OCI-LY3 (cell line): ENCODE measurements at regions not wholly inside any gene's neighbourhood (a gene's known extent, or its start where the extent isn't known, plus 50 kb on each side); places are given as distances from the start of the nearest gene placed in this dataset.

Experiments used
- H2AFZ ChIP-seq: fragments of 200-600, 300-600 bp; shearing (Covaris generic); 2 replicates; pipeline ENCODE4 v1.6.0; 2014; ENCODE audit warnings: antibody characterized with exemption, low read depth, low read length
- H3K27ac ChIP-seq: fragments of 200-600, 300-600 bp; sonication (generic); 2 replicates; pipeline ENCODE4 v1.5.1; 2014; ENCODE audit warnings: mild to moderate bottlenecking, low read length, moderate library complexity, mixed read lengths
- H3K27me3 ChIP-seq: fragments of 200-600, 300-600 bp; sonication (generic); 2 replicates; pipeline ENCODE4 v1.6.1; 2014; ENCODE audit warnings: low read depth, low read length, mixed read lengths
- H3K36me3 ChIP-seq: fragments of 200-600, 300-600 bp; sonication (generic); replicated peaks from 2 replicates; pipeline ENCODE3; 2014; ENCODE audit warnings: low read depth, low read length, mixed read lengths
- H3K4me1 ChIP-seq: fragments of 300-600, 200-600 bp; sonication (generic); 2 replicates; pipeline ENCODE4 v1.6.1; 2014; ENCODE audit warnings: low read length, mixed read lengths
- H3K4me2 ChIP-seq: fragments of 200-600, 300-600 bp; sonication (generic); 2 replicates; pipeline ENCODE4 v1.6.1; 2014; ENCODE audit warnings: low read length, mixed read lengths
- H3K4me3 ChIP-seq: fragments of 300-600, 200-600 bp; sonication (generic); 2 replicates; pipeline ENCODE4 v1.5.1; 2014; ENCODE audit warnings: antibody characterized with exemption, mild to moderate bottlenecking, low read length, moderate library complexity
- H3K79me2 ChIP-seq: fragments of 300-600, 200-600 bp; shearing (Covaris generic); 2 replicates; pipeline ENCODE4 v1.6.1; 2014; ENCODE audit warnings: mild to moderate bottlenecking, low read length, mixed read lengths
- H3K9ac ChIP-seq: fragments of 300-600, 200-600 bp; shearing (Covaris generic); 2 replicates; pipeline ENCODE4 v1.6.0; 2014; ENCODE audit warnings: mild to moderate bottlenecking, low read length, moderate library complexity
- H3K9me3 ChIP-seq: fragments of 200-600, 300-600 bp; shearing (Covaris generic); 2 replicates; pipeline ENCODE4 v1.6.1; 2014; ENCODE audit warnings: low read length, mixed read lengths; ENCODE audit not compliant: insufficient read depth
- H4K20me1 ChIP-seq: fragments of 200-600, 300-600 bp; sonication (generic); 2 replicates; pipeline ENCODE4 v1.6.1; 2016; ENCODE audit warnings: low read length, mixed read lengths; ENCODE audit not compliant: insufficient read depth
- EZH2phosphoT487 ChIP-seq: fragments of 200-600 bp; shearing (Covaris generic); IDR thresholded peaks from 2 replicates; pipeline ENCODE4 v1.6.1; 2018; ENCODE audit warnings: antibody characterized with exemption, mixed run types, low read depth
- TF ChIP-seq, protein P1 (sequence below): fragments of 200-600, 300-600 bp; sonication (generic); IDR thresholded peaks from 2 replicates; pipeline ENCODE4 v1.5.1; 2014; ENCODE audit warnings: antibody characterized with exemption, low read length, low read depth

DNA sequence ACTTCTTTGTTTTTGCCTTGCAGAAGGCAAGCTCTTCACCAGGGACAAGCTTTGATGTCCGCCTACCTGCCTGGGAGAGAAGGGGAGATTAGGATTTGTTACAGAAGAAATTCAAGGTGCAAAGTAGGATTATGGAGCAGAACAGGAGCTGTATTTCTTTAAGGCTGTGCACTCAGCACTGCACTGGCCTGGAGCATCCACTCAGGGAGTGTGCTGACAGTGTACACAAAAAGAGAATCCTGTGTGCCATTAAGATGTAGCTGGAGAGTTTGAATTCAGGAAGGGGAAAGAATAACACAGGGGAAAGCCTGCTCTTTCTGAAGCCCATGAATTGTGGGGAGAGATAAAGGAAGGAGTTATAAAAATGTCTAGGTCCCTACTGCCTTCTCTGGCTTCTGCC is 137.7 kb upstream of the ETS2 start:
- no peak overlapping the region for H3K4me2 ChIP-seq
- no peaks in the 10 kb centered on the region for H3K4me1 ChIP-seq
- H3K36me3 ChIP-seq: no peaks in the 10 kb centered on the region
- no peak overlapping the region for H2AFZ ChIP-seq
- TF ChIP-seq, protein P1, sequence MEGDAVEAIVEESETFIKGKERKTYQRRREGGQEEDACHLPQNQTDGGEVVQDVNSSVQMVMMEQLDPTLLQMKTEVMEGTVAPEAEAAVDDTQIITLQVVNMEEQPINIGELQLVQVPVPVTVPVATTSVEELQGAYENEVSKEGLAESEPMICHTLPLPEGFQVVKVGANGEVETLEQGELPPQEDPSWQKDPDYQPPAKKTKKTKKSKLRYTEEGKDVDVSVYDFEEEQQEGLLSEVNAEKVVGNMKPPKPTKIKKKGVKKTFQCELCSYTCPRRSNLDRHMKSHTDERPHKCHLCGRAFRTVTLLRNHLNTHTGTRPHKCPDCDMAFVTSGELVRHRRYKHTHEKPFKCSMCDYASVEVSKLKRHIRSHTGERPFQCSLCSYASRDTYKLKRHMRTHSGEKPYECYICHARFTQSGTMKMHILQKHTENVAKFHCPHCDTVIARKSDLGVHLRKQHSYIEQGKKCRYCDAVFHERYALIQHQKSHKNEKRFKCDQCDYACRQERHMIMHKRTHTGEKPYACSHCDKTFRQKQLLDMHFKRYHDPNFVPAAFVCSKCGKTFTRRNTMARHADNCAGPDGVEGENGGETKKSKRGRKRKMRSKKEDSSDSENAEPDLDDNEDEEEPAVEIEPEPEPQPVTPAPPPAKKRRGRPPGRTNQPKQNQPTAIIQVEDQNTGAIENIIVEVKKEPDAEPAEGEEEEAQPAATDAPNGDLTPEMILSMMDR: no peak
- no peak for TF ChIP-seq EZH2phosphoT487
- 0 out of 2 replicates have a peak, but pooled peaks cover 9% of the 10 kb centered on the region for H3K27me3 ChIP-seq
- H3K27ac ChIP-seq: no peak overlapping the region
- no peaks in the 10 kb centered on the region for H3K79me2 ChIP-seq
- no peaks in the 10 kb centered on the region for H3K9me3 ChIP-seq
- H3K4me3 ChIP-seq: no peak overlapping the region
- no peaks in the 10 kb centered on the region for H4K20me1 ChIP-seq
- no peak overlapping the region for H3K9ac ChIP-seq

DNA sequence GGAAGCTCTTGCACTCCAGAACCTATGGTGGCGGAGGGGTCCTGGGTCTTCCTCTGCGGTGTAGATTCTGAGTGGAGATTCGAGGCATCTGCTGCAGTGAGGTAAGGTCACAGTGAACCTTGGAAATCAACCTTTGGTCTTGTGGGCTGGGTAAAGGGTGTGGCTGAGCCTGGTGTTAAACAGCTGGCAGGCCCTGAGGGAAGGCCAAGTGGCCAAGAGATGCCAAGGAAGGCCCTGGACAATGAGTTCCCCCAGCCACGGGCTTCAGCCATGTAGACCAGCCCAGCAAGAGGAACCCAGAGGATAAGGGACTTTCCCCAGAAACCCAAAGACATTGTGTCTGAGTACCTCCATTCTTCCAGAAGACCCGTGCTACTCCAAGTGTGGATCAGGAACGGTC is 137.2 kb upstream of the ETS2 start:
- Histone ChIP-seq H3K9me3 (no peaks in the 10 kb centered on the region), H3K36me3 (no peaks in the 10 kb centered on the region), H2AFZ (no peak overlapping the region), H3K4me2 (no peak overlapping the region), H3K4me1 (no peaks in the 10 kb centered on the region), H3K27me3 (0 out of 2 replicates have a peak, but pooled peaks cover 12% of the 10 kb centered on the region), H3K79me2 (no peaks in the 10 kb centered on the region), H3K27ac (no peak overlapping the region), H3K9ac (no peak overlapping the region), H3K4me3 (no peak overlapping the region), H4K20me1 (no peaks in the 10 kb centered on the region)
- TF ChIP-seq, protein P1: no peak
- TF ChIP-seq EZH2phosphoT487: no peak

DNA sequence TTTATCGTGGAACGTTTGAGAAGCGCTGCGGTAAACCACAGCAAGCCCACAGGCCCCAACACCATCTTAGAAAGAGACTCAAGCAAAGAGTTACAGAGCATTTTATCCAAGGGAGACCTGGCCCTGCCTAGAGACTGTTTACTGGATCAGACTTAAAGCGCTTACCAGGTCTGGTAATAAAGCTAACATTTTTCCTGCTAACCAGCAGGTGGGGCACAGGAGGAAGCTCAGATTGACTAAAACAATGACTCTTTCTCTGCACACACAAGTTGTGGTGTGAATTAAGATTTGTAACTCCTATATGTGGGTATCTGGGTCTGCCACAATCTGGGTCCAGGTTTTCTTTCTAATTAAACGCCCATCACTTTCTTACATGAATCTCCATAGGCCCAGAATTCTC is 136.5 kb upstream of the ETS2 start:
- no peak for TF ChIP-seq EZH2phosphoT487
- TF ChIP-seq, protein P1: peak; percentile 45
- H3K4me3 ChIP-seq: no peak overlapping the region
- no peaks in the 10 kb centered on the region for H4K20me1 ChIP-seq
- no peaks in the 10 kb centered on the region for H3K36me3 ChIP-seq
- H3K4me2 ChIP-seq: no peak overlapping the region
- H2AFZ ChIP-seq: no peak overlapping the region
- no peak overlapping the region for H3K9ac ChIP-seq
- H3K27ac ChIP-seq: no peak overlapping the region
- no peaks in the 10 kb centered on the region for H3K4me1 ChIP-seq
- no peaks in the 10 kb centered on the region for H3K9me3 ChIP-seq
- no peaks in the 10 kb centered on the region for H3K79me2 ChIP-seq
- H3K27me3 ChIP-seq: 0 out of 2 replicates have a peak, but pooled peaks cover 12% of the 10 kb centered on the region

DNA sequence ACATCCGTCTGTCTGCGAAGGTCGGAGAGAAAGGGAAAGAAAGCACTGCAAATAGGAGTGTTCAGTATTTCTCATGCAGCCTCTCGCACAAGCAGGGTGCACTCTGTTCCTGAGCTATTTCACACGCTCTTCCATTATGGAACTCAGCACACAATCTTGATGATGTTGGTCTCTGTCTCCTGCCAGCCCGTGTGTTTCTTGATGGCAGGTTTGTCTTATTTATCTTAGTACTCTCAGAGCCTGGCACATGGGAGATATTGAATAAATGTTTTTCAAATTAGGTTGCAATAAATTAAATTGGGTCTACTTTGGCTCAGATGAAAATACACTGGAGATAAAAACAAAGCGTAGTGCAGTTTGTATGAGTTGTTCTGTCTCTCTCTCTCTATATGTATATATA is 134.9 kb upstream of the ETS2 start:
- TF ChIP-seq, protein P1: no peak
- no peak for TF ChIP-seq EZH2phosphoT487
- H3K27me3 ChIP-seq: 0 out of 2 replicates have a peak, but pooled peaks cover 12% of the 10 kb centered on the region
- H3K4me3 ChIP-seq: no peak overlapping the region
- H3K9ac ChIP-seq: no peak overlapping the region
- no peaks in the 10 kb centered on the region for H3K36me3 ChIP-seq
- H4K20me1 ChIP-seq: no peaks in the 10 kb centered on the region
- no peak overlapping the region for H3K4me2 ChIP-seq
- no peaks in the 10 kb centered on the region for H3K79me2 ChIP-seq
- no peak overlapping the region for H2AFZ ChIP-seq
- no peaks in the 10 kb centered on the region for H3K9me3 ChIP-seq
- no peaks in the 10 kb centered on the region for H3K4me1 ChIP-seq
- H3K27ac ChIP-seq: no peak overlapping the region
